Stomach (tissue), 8 donors: ENCODE measurements at regions not wholly inside any gene's neighbourhood (a gene's known extent, or its start where the extent isn't known, plus 50 kb on each side); places are given as distances from the start of the nearest gene placed in this dataset.
"Not testable (repeated sequence)": the region's sequence is repeated elsewhere in the genome, so short reads cannot be mapped to it uniquely, and the experiment has no call there.

ENCODE experiments used
- DNase-seq, 2 donors: peaks; one replicate each; pipeline versions ENCODE4 v3.0.0 to v3.0.0-alpha.2; 2013 to 2019
- H3K27ac ChIP-seq, 5 donors: fragments of 200-600 bp in 4 of 5; sonication (generic) in 4 of 5; one replicate each; pipeline ENCODE4 v1.5.1; 2013 to 2019; ENCODE audit warnings: mild to moderate bottlenecking in 1 of 5, moderate library complexity in 1 of 5
- H3K27me3 ChIP-seq, 3 donors: fragments of 200-600 bp; sonication (generic); one replicate each; pipeline ENCODE4 v1.5.1; 2017 to 2019; ENCODE audit warnings: mixed run types in 1 of 3
- H3K36me3 ChIP-seq, 4 donors: fragments of 200-600 bp; sonication (generic); 1 replicate in 3 of 4; 2 replicates in 1 of 4; pipeline ENCODE4 v1.5.1; 2016 to 2019
- H3K4me1 ChIP-seq, 4 donors: fragments of 200-600 bp; sonication (generic); one replicate each; pipeline ENCODE4 v1.5.1; 2016 to 2019
- H3K4me3 ChIP-seq, 4 donors: fragments of 200-600 bp; sonication (generic) in 3 of 4; one replicate each; pipeline ENCODE4 v1.5.1; 2016 to 2019; ENCODE audit warnings: mild to moderate bottlenecking in 1 of 4
- H3K9me3 ChIP-seq, 4 donors: fragments of 200-600 bp; sonication (generic); one replicate each; pipeline ENCODE4 v1.5.1; 2016 to 2019
- EP300 ChIP-seq: sonication (generic); formaldehyde crosslinking; IDR thresholded peaks from one replicate; pipeline ENCODE4 v1.6.1; 2017; ENCODE audit warnings: antibody characterized with exemption
- POLR2A ChIP-seq, 4 donors: fragments of 450-650 bp; IDR thresholded peaks; one replicate each; pipeline ENCODE4 v1.6.1; 2016; ENCODE audit warnings: antibody characterized with exemption in 4 of 4, control low read depth in 2 of 4, mild to moderate bottlenecking in 1 of 4, moderate library complexity in 1 of 4
- POLR2AphosphoS5 ChIP-seq, 3 donors: sonication (generic); formaldehyde crosslinking; IDR thresholded peaks; one replicate each; pipeline ENCODE4 v1.6.1; 2016; ENCODE audit warnings: antibody characterized with exemption in 3 of 3
- WGBS, 5 donors: extraction: QIAGEN DNeasy Blood & Tissue Kit in 3 of 5; methylation state at CpG; one replicate each; pipeline versions ENCODE4 v1.1.5 to v1.1.7; 2013 to 2018; 5-methylcytosine and 5-hydroxymethylcytosine counted together
- intact Hi-C: fragments of 100-400 bp; cut with DNase I; formaldehyde crosslinking; loops from one replicate; pipeline ENCODE4 v1.15.1; 2023; ENCODE audit warnings: low total_unique reads
- TF ChIP-seq, protein P1 (sequence below), 7 experiments: fragments of 450-650 bp in 4 of 7; fragments of 200-600 bp in 3 of 7; sonication (generic) in 3 of 7; IDR thresholded peaks; one replicate each; pipeline ENCODE4 v1.5.1; 2016 to 2019; ENCODE audit warnings: antibody characterized with exemption in 7 of 7, control low read depth in 2 of 7, mild to moderate bottlenecking in 1 of 7
- donor health status: healthy with polysubstance abuse.
- donor health status: Bipolar disorder and iron deficiency.
- donor health status: healthy.

DNA sequence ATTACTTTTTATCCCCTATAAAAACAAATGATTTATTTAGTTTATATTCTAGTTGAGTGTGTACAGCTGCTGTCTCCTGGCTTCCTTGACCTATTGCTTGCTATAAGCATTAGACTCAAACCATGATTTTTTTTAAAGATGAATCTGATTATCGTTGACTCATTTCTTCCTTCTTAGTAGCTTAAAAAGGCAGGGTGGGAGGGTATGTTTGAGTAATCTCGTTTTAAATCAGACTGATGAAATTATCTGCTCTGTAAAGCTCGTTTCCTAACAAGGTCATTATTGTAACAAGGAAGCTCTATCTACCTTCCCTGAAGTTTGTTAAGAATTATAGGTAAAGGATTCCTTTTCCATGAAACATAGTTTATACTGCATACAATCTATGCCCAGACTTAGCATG, 276.3 kb upstream of the KCND2 start:
- Histone ChIP-seq H3K4me1 (no peaks in the 10 kb centered on the region), H3K27ac (no peak overlapping the region), H3K27me3 (no peaks in the 10 kb centered on the region), H3K36me3 (no peaks in the 10 kb centered on the region), H3K4me3 (no peak overlapping the region), H3K9me3 (peaks cover 0 to 10% (median 5%) of the 10 kb centered on the region in 4 donors)
- no peak for TF ChIP-seq EP300
- TF ChIP-seq POLR2AphosphoS5 (IDR thresholded peaks at IDR 0.05), result no peak
- TF ChIP-seq, protein P1, sequence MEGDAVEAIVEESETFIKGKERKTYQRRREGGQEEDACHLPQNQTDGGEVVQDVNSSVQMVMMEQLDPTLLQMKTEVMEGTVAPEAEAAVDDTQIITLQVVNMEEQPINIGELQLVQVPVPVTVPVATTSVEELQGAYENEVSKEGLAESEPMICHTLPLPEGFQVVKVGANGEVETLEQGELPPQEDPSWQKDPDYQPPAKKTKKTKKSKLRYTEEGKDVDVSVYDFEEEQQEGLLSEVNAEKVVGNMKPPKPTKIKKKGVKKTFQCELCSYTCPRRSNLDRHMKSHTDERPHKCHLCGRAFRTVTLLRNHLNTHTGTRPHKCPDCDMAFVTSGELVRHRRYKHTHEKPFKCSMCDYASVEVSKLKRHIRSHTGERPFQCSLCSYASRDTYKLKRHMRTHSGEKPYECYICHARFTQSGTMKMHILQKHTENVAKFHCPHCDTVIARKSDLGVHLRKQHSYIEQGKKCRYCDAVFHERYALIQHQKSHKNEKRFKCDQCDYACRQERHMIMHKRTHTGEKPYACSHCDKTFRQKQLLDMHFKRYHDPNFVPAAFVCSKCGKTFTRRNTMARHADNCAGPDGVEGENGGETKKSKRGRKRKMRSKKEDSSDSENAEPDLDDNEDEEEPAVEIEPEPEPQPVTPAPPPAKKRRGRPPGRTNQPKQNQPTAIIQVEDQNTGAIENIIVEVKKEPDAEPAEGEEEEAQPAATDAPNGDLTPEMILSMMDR (IDR thresholded peaks at IDR 0.05), result no peak
- TF ChIP-seq POLR2A (IDR thresholded peaks at IDR 0.05), result no peak
- 20 to 39% (median 35%) methylated on average over 3 of the region's 3 CpGs for WGBS, 5 donors
- no peak for DNase-seq
- intact Hi-C loops, result no loop called here

DNA sequence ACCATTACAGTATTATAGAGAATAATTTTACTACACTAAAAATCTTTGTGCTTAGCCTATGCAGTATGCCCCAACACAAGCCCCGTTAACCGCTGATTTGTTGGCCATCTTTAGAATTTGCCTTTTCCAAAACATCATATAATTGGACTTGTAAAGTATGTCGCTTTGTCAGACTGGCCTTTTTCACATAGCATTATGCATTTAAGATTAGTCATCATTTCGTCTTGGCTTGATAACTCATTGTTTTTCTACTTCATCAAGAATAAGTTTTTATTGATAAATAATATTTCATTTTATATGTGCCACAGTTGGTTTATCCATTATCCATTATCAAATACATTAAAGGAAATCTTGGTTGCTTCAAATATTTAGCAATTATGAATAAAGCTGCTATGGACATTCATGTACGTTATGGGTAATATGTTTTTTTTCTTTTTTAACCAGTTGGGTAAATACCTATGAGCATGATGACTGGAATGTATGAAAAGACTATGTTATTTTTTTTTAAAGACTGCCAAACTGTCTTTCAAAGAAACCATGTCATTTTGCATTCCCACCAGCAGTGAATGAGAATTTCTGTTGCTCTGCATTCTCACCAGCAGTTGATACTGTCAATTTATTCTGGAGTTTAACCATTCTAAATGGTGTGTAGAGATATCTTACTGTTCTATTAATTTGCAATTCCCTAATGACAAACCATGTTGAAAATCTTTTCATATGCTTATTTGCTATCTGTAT, 273.1 kb upstream of the KCND2 start:
- no peak for DNase-seq
- Histone ChIP-seq H3K4me1 (no peaks in the 10 kb centered on the region), H3K4me3 (no peak overlapping the region), H3K9me3 (peaks cover 0 to 6% (median 3%) of the 10 kb centered on the region in 4 donors), H3K36me3 (no peaks in the 10 kb centered on the region), H3K27ac (no peak overlapping the region), H3K27me3 (no peaks in the 10 kb centered on the region)
- 84 to 89% (median 88%) methylated on average over 5 of the region's 5 CpGs for WGBS, 5 donors
- no peak for TF ChIP-seq POLR2AphosphoS5 (IDR thresholded peaks at IDR 0.05)
- TF ChIP-seq, protein P1 (IDR thresholded peaks at IDR 0.05), result no peak
- TF ChIP-seq POLR2A (IDR thresholded peaks at IDR 0.05), result no peak
- no peak for TF ChIP-seq EP300
- intact Hi-C loops, result no loop called here

DNA sequence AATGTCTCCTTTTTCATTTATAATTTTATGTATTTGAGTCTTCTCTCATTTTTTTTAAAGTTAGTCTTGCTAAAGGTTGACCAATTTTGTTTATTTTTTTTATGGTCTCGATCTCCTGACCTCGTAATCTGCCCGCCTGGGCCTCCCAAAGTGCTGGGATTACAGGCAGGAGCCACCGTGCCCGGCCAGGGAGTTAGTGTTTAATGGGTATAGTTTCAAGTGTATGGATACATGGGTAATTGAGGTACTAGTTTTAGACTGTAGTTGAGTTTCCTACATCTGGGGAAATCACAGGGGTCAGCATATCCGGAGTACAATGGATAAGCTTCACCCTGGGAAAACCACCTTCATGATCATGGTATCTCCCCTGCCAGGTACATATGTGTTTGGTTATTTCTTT, 267.3 kb upstream of the KCND2 start:
- no peak for DNase-seq
- H3K27ac ChIP-seq, result no peak overlapping the region
- H3K36me3 ChIP-seq, result no peaks in the 10 kb centered on the region
- intact Hi-C loops, result no loop called here
- TF ChIP-seq POLR2A (IDR thresholded peaks at IDR 0.05) (no peak), EP300 (no peak), POLR2AphosphoS5 (IDR thresholded peaks at IDR 0.05) (no peak)
- TF ChIP-seq, protein P1 (IDR thresholded peaks at IDR 0.05), result no peak
- no peaks in the 10 kb centered on the region for H3K27me3 ChIP-seq
- WGBS, 5 donors, result 80 to 85% (median 83%) methylated on average over 6 of the region's 6 CpGs
- peaks cover 0 to 6% (median 0%) of the 10 kb centered on the region in 4 donors for H3K9me3 ChIP-seq
- no peaks in the 10 kb centered on the region for H3K4me1 ChIP-seq
- no peak overlapping the region for H3K4me3 ChIP-seq

DNA sequence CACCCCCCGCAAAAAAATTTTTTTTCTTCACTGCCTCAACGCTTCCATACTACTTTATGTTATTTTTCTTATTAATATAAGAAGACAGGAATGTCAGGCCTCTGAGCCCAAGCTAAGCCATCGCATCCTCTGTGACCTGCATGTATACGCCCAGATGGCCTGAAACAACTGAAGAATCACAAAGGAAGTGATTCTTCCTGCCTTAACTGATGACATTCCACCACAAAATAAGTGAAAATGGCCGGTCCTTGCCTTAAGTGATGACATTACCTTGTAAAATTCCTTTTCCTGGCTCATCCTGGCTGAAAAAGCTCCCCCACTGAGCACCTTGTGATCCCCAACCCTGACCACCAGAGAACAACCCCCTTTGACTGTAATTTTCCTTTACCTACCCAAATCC, 258.7 kb upstream of the KCND2 start:
- 78 to 85% (median 79%) methylated on average over 5 of the region's 5 CpGs for WGBS, 5 donors
- H3K27ac ChIP-seq, H3K9me3 ChIP-seq, H3K27me3 ChIP-seq, H3K36me3 ChIP-seq, intact Hi-C loops, DNase-seq, H3K4me1 ChIP-seq, H3K4me3 ChIP-seq: not testable (repeated sequence)

DNA sequence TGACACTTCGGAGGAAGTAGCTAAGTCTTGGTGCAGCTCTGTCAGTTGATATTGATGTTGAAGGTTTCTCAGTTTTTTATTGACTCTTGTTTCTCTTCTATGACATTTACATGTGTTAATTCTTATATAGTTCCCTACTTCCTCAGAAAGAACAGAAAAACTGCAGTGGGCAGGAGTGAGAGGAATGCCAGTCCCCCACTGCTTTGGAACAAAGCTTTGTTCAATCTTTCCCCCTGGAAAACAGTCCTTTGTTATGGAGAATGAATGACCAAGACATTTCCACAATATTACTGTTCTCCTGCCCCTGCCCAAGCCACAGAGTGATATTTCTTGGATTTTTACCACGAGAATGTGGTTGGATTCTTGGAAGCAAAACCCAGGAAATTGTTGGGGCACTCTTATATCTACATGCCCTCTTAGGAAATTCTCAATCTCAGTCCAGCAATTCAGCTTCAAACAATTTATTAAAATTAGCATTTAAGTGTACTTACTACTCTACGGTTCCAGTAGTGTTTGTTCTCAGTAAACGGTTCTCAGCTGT, 258.0 kb upstream of the KCND2 start:
- DNase-seq, result no peak
- no peaks in the 10 kb centered on the region for H3K9me3 ChIP-seq
- H3K4me1 ChIP-seq, result no peaks in the 10 kb centered on the region
- no peak overlapping the region for H3K27ac ChIP-seq
- H3K27me3 ChIP-seq, result no peaks in the 10 kb centered on the region
- WGBS, 5 donors, result 29 to 47% (median 43%) methylated on average over 4 of the region's 4 CpGs
- TF ChIP-seq, protein P1 (IDR thresholded peaks at IDR 0.05), result no peak
- TF ChIP-seq POLR2A (IDR thresholded peaks at IDR 0.05), result no peak
- TF ChIP-seq EP300, result no peak
- no peak for TF ChIP-seq POLR2AphosphoS5 (IDR thresholded peaks at IDR 0.05)
- no peak overlapping the region for H3K4me3 ChIP-seq
- intact Hi-C loops, result no loop called here
- no peaks in the 10 kb centered on the region for H3K36me3 ChIP-seq
